ENCODE measurements at regions not wholly inside any gene's neighbourhood (a gene's known extent, or its start where the extent isn't known, plus 50 kb on each side); places are given as distances from the start of the nearest gene placed in this dataset.
A peak's percentile ranks its signal among the peaks of the same experiment; 100 is the strongest.

DNA sequence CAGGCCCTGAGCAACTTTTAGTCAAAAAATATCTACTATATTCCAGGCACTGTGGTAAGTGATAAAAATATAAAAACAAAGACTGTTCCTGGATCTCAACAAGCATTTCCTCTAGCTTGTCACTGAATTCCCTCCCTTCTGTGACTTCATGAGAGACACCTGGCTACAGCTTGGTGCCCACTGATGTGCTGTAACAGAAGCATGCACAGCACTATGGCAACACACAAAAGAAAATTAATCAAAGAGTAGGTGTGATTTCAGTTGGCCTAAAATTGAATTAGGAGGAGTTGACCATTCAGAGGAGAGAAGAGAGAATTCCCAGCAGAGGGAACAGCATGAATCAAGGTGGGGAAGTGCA is 158.9 kb upstream of the LPP start:
- H3K79me2 ChIP-seq (ENCODE audit: control insufficient read depth, low read length): no peaks in the 10 kb centered on the region
- no peaks in the 10 kb centered on the region for H3K9me2 ChIP-seq (replicated peaks; ENCODE audit: control insufficient read depth, low read length)
- no peaks in the 10 kb centered on the region for H3K36me3 ChIP-seq (ENCODE audit: control insufficient read depth, low read length)
- peaks cover 8% of the 10 kb centered on the region; the same call in 1 of the 2 replicates for H3K9me3 ChIP-seq (ENCODE audit: control insufficient read depth, insufficient read depth, low read length)
- H3K27ac ChIP-seq (ENCODE audit: low read depth, low read length): 0 out of 2 replicates have a peak overlapping the region, but pooled peaks have one; percentile 46
- no peak overlapping the region; the same call in 1 of the 2 replicates for H3K4me3 ChIP-seq (ENCODE audit: low read length)
- H4K20me1 ChIP-seq (ENCODE audit: control insufficient read depth, insufficient read depth, low read depth, low read length): no peaks in the 10 kb centered on the region
- no peaks in the 10 kb centered on the region for H3K27me3 ChIP-seq (ENCODE audit: control insufficient read depth, low read length)
- peak overlapping the region; percentile 45 for H3K4me2 ChIP-seq (ENCODE audit: low read length)
- TF ChIP-seq, protein P1, sequence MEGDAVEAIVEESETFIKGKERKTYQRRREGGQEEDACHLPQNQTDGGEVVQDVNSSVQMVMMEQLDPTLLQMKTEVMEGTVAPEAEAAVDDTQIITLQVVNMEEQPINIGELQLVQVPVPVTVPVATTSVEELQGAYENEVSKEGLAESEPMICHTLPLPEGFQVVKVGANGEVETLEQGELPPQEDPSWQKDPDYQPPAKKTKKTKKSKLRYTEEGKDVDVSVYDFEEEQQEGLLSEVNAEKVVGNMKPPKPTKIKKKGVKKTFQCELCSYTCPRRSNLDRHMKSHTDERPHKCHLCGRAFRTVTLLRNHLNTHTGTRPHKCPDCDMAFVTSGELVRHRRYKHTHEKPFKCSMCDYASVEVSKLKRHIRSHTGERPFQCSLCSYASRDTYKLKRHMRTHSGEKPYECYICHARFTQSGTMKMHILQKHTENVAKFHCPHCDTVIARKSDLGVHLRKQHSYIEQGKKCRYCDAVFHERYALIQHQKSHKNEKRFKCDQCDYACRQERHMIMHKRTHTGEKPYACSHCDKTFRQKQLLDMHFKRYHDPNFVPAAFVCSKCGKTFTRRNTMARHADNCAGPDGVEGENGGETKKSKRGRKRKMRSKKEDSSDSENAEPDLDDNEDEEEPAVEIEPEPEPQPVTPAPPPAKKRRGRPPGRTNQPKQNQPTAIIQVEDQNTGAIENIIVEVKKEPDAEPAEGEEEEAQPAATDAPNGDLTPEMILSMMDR (IDR thresholded peaks at IDR 0.05; ENCODE audit: low read depth, low read length, poor library complexity, severe bottlenecking): no peak
- no peak for TF ChIP-seq EZH2phosphoT487 (IDR thresholded peaks at IDR 0.05; ENCODE audit: borderline replicate concordance, low read length)
- peaks cover 13% of the 10 kb centered on the region for H3F3A ChIP-seq (ENCODE audit: control insufficient read depth, insufficient read depth)
- peaks cover 74% of the 10 kb centered on the region for H3K4me1 ChIP-seq (ENCODE audit: control insufficient read depth, low read length)

DNA sequence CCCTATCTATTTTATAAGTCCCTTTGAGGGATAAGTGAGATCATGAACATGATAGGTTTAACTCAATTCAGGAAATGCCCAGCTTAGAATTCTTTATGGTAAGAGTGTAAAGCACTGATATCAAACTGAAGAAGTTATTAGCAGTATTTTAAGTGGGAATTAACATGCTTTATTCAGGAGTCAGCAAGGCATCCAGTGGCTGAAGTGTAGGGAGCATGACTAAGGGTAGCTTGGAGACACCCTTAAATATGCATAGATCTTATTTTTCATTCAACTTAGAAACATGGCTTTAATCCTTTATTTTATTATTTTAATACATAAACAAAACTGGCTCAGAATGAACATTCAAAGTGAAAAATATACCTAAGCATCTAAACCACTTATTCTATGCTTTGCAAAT is 158.3 kb upstream of the LPP start:
- Histone ChIP-seq H3K9me2 (replicated peaks; ENCODE audit: control insufficient read depth, low read length) (no peaks in the 10 kb centered on the region), H3K9me3 (ENCODE audit: control insufficient read depth, insufficient read depth, low read length) (peaks cover 8% of the 10 kb centered on the region; the same call in 1 of the 2 replicates), H3K36me3 (ENCODE audit: control insufficient read depth, low read length) (no peaks in the 10 kb centered on the region), H3K27ac (ENCODE audit: low read depth, low read length) (no peak overlapping the region), H3F3A (ENCODE audit: control insufficient read depth, insufficient read depth) (peaks cover 15% of the 10 kb centered on the region), H4K20me1 (ENCODE audit: control insufficient read depth, insufficient read depth, low read depth, low read length) (no peaks in the 10 kb centered on the region), H3K27me3 (ENCODE audit: control insufficient read depth, low read length) (no peaks in the 10 kb centered on the region), H3K4me1 (ENCODE audit: control insufficient read depth, low read length) (peaks cover 74% of the 10 kb centered on the region), H3K79me2 (ENCODE audit: control insufficient read depth, low read length) (no peaks in the 10 kb centered on the region), H3K4me3 (ENCODE audit: low read length) (no peak overlapping the region), H3K4me2 (ENCODE audit: low read length) (peak overlapping the region; percentile 45; the same call in 1 of the 2 replicates)
- no peak for TF ChIP-seq EZH2phosphoT487 (IDR thresholded peaks at IDR 0.05; ENCODE audit: borderline replicate concordance, low read length)
- TF ChIP-seq, protein P1 (IDR thresholded peaks at IDR 0.05; ENCODE audit: low read depth, low read length, poor library complexity, severe bottlenecking): no peak

DNA sequence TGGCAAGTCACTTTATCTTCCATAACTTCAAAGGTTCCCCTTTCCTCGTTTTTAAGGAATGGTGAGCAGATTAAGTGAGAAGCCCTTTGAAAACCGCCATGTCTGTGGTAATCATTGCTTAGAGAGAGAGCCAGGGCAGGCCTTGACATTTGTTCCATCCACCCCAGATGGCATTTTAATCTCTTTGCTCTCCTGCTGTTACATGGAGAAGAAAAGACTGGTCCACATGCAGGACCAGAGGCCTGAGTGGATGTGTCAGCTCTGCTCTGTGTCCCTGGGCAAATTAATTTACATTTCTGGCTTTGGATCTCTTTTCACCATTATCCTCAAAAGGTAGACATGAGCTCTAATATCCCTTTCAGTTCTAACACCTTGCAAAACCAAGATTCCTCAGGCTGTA is 157.3 kb upstream of the LPP start:
- Histone ChIP-seq H3K79me2 (ENCODE audit: control insufficient read depth, low read length) (no peaks in the 10 kb centered on the region), H3K36me3 (ENCODE audit: control insufficient read depth, low read length) (no peaks in the 10 kb centered on the region), H3K4me1 (ENCODE audit: control insufficient read depth, low read length) (peaks cover 81% of the 10 kb centered on the region), H3K9me2 (replicated peaks; ENCODE audit: control insufficient read depth, low read length) (no peaks in the 10 kb centered on the region), H3K27ac (ENCODE audit: low read depth, low read length) (no peak overlapping the region), H3K4me3 (ENCODE audit: low read length) (no peak overlapping the region), H3K4me2 (ENCODE audit: low read length) (no peak overlapping the region), H3F3A (ENCODE audit: control insufficient read depth, insufficient read depth) (peaks cover 15% of the 10 kb centered on the region), H3K27me3 (ENCODE audit: control insufficient read depth, low read length) (no peaks in the 10 kb centered on the region), H3K9me3 (ENCODE audit: control insufficient read depth, insufficient read depth, low read length) (peaks cover 6% of the 10 kb centered on the region; the same call in 1 of the 2 replicates), H4K20me1 (ENCODE audit: control insufficient read depth, insufficient read depth, low read depth, low read length) (no peaks in the 10 kb centered on the region)
- TF ChIP-seq EZH2phosphoT487 (IDR thresholded peaks at IDR 0.05; ENCODE audit: borderline replicate concordance, low read length): no peak
- TF ChIP-seq, protein P1 (IDR thresholded peaks at IDR 0.05; ENCODE audit: low read depth, low read length, poor library complexity, severe bottlenecking): no peak
